NCI-H1436 treated with DMSO at 0.1 percent for 48 hours (cell line): ENCODE measurements at regions not wholly inside any gene's neighbourhood (a gene's known extent, or its start where the extent isn't known, plus 50 kb on each side); places are given as distances from the start of the nearest gene placed in this dataset.
"Not testable (repeated sequence)": the region's sequence is repeated elsewhere in the genome, so short reads cannot be mapped to it uniquely, and the experiment has no call there.

ENCODE experiments used
- DNase-seq: peaks from one replicate; lab custom pipeline; 2025; lab: John Stamatoyannopoulos, UW

DNA sequence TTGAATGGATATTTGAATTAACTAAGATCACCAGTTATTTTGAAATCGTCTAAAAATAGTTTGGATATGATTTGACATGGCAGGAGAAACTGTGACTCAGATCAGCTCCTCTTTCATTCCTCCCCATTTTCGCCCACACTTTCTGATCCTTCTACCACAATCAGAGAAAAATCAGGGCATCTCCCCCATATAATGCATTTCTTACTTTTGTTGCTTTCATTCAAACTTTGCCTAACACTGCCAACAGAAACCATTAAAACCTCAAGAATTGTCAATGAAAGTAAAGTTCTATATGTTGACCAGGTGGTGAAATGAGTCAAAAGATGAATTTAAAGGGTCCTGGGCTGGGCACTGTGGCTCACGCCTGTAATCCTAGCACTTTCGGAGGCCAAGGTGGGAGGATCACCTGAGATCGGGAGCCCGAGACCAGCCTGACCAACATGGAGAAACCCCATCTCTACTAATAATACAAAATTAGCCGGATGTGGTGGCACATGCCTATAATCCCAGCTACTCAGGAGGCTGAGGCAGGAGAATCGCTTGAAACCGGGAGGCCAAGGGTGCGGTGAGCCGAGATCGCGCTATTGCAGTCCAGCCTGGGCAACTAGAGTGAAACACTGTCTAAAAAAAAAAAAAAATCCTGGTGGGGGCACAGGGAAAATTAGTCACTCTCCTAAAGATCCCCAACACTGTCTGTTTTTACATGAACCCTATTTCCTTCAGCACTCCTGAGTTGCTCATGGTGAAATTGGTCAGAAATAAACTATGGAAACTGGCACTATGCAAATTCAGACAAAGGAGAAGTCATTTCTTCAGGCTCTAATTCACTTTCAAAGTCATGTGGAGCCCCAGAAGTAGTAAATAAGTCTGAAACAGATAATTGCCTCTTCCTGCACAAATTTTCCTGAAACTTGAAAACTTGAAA lies 122.8 kb upstream of the NOCT start:
- no peak for DNase-seq

DNA sequence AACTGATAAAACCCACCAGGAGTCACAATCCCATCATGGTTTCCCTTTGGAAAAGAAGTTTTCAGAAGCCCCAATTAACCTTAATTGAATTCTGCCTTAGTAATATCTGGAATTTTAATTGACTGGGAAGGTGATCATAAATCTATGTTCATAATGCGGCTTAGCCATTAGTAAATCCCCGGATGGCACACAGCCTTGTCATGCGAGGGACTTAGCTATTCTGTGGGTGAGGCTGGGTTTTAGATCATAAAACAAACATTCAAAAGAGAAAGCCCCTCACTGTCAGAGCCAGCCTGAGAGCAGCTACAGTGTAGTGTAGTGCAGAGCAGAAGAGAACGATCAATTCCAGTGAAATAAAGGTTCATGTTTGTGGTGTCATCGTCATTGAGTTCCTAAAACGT lies 124.0 kb upstream of the NOCT start:
- no peak for DNase-seq

- peak; percentile 44 for DNase-seq
Measured at GRCh38 chr4:138890891-138891570, 124.5 kb upstream of the NOCT start.

DNA sequence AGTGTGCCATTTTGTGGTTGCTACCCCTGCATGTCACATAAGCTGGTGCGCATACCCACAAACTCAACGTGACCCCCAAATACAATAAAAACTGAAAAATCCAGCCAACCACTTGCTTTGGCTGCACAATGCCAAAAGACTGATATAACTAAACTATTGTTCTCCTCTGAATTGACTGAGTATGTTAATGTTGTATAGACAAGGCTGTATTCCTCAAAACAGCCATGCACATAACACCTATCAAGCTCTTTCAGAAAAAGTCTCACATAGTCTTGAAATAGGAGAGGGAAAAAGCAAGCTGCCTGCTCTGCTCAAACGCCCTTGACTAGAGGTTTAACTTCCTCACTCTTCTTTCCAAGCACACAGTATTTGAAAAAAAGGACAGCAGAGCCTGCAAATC lies 126.4 kb upstream of the NOCT start:
- DNase-seq: no peak

GRCh38 chr4:138887741-138888140 lies 127.8 kb upstream of the NOCT start:
- no peak for DNase-seq

GRCh38 chr4:138887341-138887740 lies 128.2 kb upstream of the NOCT start:
- DNase-seq: no peak

DNA sequence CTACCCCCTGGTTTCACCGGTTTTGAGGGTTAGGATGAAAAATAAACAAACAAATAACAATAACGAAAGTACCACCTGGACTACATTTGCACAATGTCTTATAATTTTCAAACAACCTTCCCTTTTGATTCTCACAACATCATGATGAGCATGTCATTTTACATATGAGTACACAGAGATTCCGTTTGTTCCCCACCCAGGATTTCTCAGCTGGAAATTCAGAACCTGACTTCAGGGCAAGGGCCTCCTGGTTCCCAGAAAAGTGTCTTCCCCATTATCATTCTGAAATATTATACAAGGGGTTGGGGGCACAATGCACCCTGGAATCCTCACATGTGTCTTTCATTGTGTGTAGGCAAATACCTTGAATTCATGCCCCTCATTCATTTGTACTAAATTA lies 135.8 kb upstream of the NOCT start:
- DNase-seq: no peak

- no peak for DNase-seq
Measured at GRCh38 chr4:138875891-138876608, 139.5 kb upstream of the NOCT start.

GRCh38 chr4:138871555-138871875 lies 144.1 kb upstream of the NOCT start:
- no peak for DNase-seq

GRCh38 chr4:138870737-138871554 lies 144.6 kb upstream of the NOCT start:
- no peak for DNase-seq

DNA sequence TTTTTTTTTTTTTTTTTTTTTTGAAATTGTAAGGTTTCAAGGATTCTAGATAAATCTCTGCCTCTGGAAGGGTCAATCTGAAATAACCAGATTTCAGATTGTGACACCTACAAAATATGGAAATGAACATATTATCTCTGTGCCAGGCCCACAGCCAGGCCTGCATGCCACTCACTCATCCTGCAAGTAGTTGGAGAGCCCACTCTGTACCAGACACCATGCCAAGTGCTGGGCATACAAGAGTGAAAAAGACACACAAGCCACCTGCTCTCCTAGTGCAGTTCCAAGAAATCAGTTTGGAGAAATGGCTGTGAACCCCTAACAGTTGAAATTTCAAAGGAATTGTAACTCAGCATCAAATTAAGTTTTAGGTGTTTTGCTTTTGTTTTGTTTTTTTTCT lies 145.9 kb upstream of the NOCT start:
- no peak for DNase-seq

GRCh38 chr4:138869165-138869564 lies 146.4 kb upstream of the NOCT start:
- no peak for DNase-seq

DNA sequence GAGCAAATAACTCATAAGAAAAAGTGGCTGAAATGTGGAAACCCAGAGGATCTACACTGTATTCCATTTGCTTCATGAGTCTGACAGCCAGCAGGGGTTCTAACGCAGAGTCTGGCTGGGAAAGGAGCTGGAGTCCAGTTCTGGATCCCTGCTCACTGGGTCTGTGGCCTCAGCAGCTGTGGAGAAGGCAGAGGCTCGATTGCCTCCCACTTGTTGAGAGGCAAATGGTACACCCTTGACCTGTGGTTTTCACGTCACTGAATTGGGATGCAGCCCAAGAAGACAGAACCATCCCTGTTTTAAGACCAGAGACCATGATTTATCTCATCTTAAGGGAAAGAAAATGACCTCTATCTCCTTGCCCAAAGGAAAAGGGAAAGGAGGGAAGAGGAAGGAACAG lies 147.0 kb upstream of the NOCT start:
- DNase-seq: no peak

DNA sequence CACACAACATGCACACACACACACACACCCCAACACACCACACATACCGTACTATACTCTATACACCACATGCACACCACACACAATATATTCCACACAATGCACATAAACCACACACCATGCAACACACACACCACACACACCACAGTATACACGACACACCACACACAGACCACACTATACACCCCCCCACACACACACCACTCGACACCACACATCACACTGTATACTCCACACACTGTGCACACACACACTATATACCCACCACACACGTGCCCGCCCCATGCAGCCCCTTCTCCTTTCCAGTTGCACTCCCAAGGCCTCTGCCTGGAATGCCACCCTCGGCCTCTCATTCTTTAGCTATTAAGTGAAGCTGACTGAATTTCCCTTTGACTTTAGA lies 148.2 kb upstream of the NOCT start:
- no peak for DNase-seq

DNA sequence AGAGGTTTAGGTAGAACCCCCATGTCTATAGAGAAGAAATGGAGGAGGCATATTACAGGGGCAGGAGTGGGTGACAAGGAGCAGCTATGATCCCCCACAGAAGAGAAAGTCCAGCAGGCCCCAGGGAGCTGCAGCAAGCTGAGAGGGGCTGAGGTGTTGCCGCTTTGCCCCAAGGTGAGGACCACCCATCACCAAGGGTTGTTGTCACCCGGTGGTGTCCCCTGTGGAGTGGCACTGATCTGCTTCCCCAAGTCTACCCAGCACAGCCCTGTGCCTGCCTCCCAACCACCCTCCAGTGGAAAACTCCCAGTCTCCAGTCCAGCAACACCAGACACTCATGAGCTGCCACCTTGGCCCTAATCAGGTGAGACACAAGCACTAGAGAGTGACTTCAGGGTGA lies 149.3 kb upstream of the NOCT start:
- no peak for DNase-seq

DNA sequence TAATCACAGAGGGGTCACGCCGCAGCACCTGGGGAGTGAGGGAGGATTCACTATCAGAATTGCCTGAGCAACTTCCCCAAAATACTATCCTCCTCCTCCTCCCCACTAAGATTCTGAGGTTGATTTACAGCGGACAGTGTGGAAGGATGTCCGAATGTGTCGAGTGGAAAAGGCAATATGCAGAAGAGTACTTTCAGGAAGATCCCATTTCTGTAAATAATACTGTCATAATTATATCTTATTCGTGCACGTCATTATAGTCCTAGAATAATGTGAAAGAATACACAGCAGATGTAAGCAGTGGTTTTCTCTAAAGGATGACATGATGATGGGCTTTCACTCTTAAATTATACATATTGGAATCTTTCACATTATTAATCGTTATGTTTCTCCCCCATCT lies 149.8 kb upstream of the NOCT start:
- DNase-seq: no peak

- no peak for DNase-seq
Measured at GRCh38 chr4:138864961-138865720, 150.4 kb upstream of the NOCT start.

DNA sequence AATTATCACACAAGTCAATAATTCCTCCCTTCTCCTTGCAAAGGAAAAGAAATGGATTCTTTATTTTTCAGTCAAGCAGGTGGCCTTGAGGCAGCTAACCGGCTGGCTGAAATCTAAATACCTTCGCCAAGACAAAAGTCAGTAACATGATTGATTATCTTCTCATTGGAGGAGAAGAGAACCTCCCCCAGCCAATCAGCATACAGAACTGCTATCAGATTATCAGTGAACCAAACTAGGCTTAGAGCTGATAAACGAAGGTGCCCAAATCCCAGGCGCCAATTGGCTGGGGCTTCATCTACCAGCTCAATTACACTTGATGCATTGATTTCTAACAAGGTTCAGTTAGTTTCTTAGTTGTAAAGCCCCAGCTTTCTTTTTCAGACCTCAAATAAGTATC lies 152.4 kb upstream of the NOCT start:
- no peak for DNase-seq

DNA sequence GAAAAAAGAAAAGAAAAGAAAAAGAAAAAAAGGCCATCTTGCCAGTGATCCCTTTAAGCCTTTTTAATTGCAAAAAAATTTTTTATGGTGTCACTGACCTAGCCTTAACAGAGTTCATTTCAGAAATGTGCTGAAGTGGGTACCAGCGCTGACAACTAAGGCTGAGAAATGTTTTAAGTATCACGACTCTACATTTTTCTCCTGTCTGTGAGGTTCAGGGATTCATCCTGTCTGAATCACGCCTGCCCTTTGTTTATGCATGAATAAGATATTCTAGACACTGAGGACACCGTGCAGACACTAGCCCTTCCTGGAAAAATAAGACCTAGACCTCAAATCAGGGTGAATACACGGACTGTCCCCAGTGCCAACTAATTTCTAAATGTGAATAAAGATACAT lies 154.4 kb upstream of the NOCT start:
- DNase-seq: no peak

- DNase-seq: not testable (repeated sequence)
Measured at GRCh38 chr4:138860357-138860756, 155.2 kb upstream of the NOCT start.

DNA sequence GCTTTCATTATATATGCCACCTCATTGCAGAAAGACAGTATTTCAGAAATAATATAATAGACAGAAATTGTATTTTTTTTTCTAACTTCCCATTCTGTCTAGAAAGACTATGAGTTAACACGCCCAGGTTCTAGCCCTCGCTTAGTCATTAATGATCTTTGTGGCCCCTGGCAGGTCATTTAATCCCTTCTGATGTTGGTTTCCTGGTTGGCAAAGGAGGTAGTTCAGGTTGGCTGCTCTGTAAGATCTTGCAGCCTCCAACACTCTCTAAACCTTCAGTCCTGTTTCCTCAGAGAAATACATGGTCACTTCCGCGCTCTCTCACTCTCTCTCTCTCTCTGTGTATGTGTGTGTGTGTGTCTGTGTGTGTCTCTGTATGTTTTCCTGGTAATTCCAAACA lies 156.3 kb upstream of the NOCT start:
- DNase-seq: no peak
